PC-9 (cell line): ENCODE measurements at regions not wholly inside any gene's neighbourhood (a gene's known extent, or its start where the extent isn't known, plus 50 kb on each side); places are given as distances from the start of the nearest gene placed in this dataset.

ENCODE experiments used
- EZH2 ChIP-seq: fragments of 200-600 bp; sonication (generic); IDR thresholded peaks from 2 replicates; pipeline ENCODE4 v1.8.0; 2017; ENCODE audit warnings: antibody characterized with exemption, low read depth
- TF ChIP-seq, protein P1 (sequence below): fragments of 200-600 bp; sonication (generic); conservative IDR thresholded peaks from 2 replicates; pipeline ENCODE4 v1.6.1; 2017; ENCODE audit warnings: mixed run types, antibody characterized with exemption, mild to moderate bottlenecking, moderate library complexity

DNA sequence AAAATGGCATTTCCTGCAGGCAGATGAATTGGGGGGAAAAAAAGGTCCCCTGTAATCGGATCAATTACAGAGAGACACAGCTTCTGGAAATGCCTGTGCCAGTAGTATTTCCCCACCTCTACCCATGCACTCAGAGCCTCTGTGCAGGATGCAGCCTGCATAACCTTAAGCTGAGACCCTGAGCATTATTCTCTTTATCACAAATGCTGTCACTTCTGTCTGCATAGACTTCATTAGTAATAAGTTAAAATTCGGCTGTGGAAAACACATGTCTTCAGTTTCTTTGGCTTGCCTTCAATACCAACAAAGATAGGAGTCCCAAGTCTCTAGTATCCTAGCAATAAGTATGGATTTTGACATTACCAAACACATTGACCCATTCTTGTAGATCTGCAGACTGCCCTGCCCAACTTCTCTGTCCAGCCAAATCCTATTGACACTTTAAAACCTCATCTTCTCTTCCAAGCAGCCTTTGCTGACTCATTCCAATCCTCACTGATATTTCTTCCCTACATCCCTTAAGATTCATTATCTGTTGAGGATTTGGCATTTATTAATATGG, 70.8 kb downstream of the LUZP4 start:
- TF ChIP-seq, protein P1, sequence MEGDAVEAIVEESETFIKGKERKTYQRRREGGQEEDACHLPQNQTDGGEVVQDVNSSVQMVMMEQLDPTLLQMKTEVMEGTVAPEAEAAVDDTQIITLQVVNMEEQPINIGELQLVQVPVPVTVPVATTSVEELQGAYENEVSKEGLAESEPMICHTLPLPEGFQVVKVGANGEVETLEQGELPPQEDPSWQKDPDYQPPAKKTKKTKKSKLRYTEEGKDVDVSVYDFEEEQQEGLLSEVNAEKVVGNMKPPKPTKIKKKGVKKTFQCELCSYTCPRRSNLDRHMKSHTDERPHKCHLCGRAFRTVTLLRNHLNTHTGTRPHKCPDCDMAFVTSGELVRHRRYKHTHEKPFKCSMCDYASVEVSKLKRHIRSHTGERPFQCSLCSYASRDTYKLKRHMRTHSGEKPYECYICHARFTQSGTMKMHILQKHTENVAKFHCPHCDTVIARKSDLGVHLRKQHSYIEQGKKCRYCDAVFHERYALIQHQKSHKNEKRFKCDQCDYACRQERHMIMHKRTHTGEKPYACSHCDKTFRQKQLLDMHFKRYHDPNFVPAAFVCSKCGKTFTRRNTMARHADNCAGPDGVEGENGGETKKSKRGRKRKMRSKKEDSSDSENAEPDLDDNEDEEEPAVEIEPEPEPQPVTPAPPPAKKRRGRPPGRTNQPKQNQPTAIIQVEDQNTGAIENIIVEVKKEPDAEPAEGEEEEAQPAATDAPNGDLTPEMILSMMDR: no peak
- TF ChIP-seq EZH2: no peak
